Spleen (tissue), 11 donors: ENCODE measurements at regions not wholly inside any gene's neighbourhood (a gene's known extent, or its start where the extent isn't known, plus 50 kb on each side); places are given as distances from the start of the nearest gene placed in this dataset.

Experiments used
- DNase-seq: peaks from one replicate; pipeline ENCODE4 v3.0.0-alpha.2; 2020
- H3K27ac ChIP-seq, 8 donors: fragments of 200-600 bp; sonication (generic) in 7 of 8; 1 replicate in 4 of 8; 2 replicates in 4 of 8; pipeline versions ENCODE4 v1.5.0 to v1.8.0; 2016 to 2021; ENCODE audit warnings: inconsistent platforms in 4 of 8, mild to moderate bottlenecking in 4 of 8, moderate library complexity in 1 of 8
- H3K27me3 ChIP-seq, 7 donors: fragments of 200-600 bp; sonication (generic) in 6 of 7; replicated peaks in 1 of 7; 1 replicate in 4 of 7; 2 replicates in 3 of 7; pipeline versions ENCODE4 v1.5.0 to v1.8.0; 2016 to 2021; ENCODE audit warnings: inconsistent platforms in 3 of 7, mild to moderate bottlenecking in 1 of 7
- H3K36me3 ChIP-seq, 6 donors: fragments of 200-600 bp; sonication (generic) in 5 of 6; 1 replicate in 4 of 6; 2 replicates in 2 of 6; pipeline versions ENCODE4 v1.5.0 to v1.8.0; 2016 to 2021; ENCODE audit warnings: inconsistent platforms in 2 of 6
- H3K4me1 ChIP-seq, 6 donors: fragments of 200-600 bp; sonication (generic) in 5 of 6; 1 replicate in 3 of 6; 2 replicates in 3 of 6; pipeline versions ENCODE4 v1.5.0 to v1.8.0; 2016 to 2021; ENCODE audit warnings: inconsistent platforms in 3 of 6
- H3K4me3 ChIP-seq, 8 donors: fragments of 200-600 bp; sonication (generic) in 7 of 8; 1 replicate in 4 of 8; 2 replicates in 4 of 8; pipeline versions ENCODE4 v1.5.0 to v1.8.0; 2016 to 2021; ENCODE audit warnings: inconsistent platforms in 4 of 8, mild to moderate bottlenecking in 4 of 8, moderate library complexity in 2 of 8
- H3K9me3 ChIP-seq, 8 donors: fragments of 200-600 bp; sonication (generic) in 7 of 8; 1 replicate in 4 of 8; 2 replicates in 4 of 8; pipeline versions ENCODE4 v1.5.0 to v1.8.0; 2016 to 2021; ENCODE audit warnings: inconsistent platforms in 4 of 8
- POLR2A ChIP-seq, 3 donors: fragments of 450-650 bp; IDR thresholded peaks; one replicate each; pipeline ENCODE4 v1.5.1; 2017; ENCODE audit warnings: antibody characterized with exemption in 3 of 3, mild to moderate bottlenecking in 1 of 3
- POLR2AphosphoS5 ChIP-seq, 3 donors: sonication (generic); formaldehyde crosslinking; IDR thresholded peaks; one replicate each; pipeline ENCODE4 v1.5.1; 2017; ENCODE audit warnings: antibody characterized with exemption in 3 of 3
- WGBS, 5 donors: extraction: QIAGEN DNeasy Blood & Tissue Kit in 3 of 5; methylation state at CpG; one replicate each; pipeline versions ENCODE4 v1.1.5 to v1.1.7; 2013 to 2018; 5-methylcytosine and 5-hydroxymethylcytosine counted together
- intact Hi-C: fragments of 100-400 bp; cut with DNase I; formaldehyde crosslinking; loops from one replicate; pipeline ENCODE4 v1.15.0; 2023; ENCODE audit warnings: low total_unique reads
- TF ChIP-seq, protein P1 (sequence below), 11 experiments: fragments of 200-600 bp in 7 of 11; fragments of 450-650 bp in 4 of 11; sonication (generic) in 4 of 11; IDR thresholded peaks in 8 of 11; conservative IDR thresholded peaks in 3 of 11; 1 replicate in 7 of 11; 2 replicates in 4 of 11; pipeline versions ENCODE4 v1.4.0 to v1.8.0; 2016 to 2021; ENCODE audit warnings: antibody characterized with exemption in 11 of 11, inconsistent platforms in 4 of 11, mild to moderate bottlenecking in 1 of 11
- donor health status: healthy with polysubstance abuse.
- donor health status: DM: no; HTN: no; CAD: no; lungs with moderate emphysema.
- donor health status: DM: no; HTN: no; CAD: no.
- donor health status: Bipolar disorder and iron deficiency.
- donor health status: healthy.
- donor health status: DM: no; HTN: no; CAD: no.
- donor health status: DM: yes; HTN: yes; CAD: no.

GRCh38 chr18:57856128-57856527, 53.0 kb upstream of the ATP8B1 start:
- Histone ChIP-seq H3K27ac (no peak overlapping the region), H3K27me3 (no peaks in the 10 kb centered on the region), H3K4me3 (no peak overlapping the region), H3K4me1 (no peaks in the 10 kb centered on the region), H3K36me3 (no peaks in the 10 kb centered on the region), H3K9me3 (peaks cover 0 to 3% (median 0%) of the 10 kb centered on the region in 8 donors)
- intact Hi-C loops: no loop called here
- DNase-seq: no peak
- WGBS, 5 donors: 69 to 85% (median 84%) methylated on average over 3 of the region's 3 CpGs
- TF ChIP-seq POLR2A (IDR thresholded peaks at IDR 0.05) (no peak), POLR2AphosphoS5 (IDR thresholded peaks at IDR 0.05) (no peak)
- TF ChIP-seq, protein P1, sequence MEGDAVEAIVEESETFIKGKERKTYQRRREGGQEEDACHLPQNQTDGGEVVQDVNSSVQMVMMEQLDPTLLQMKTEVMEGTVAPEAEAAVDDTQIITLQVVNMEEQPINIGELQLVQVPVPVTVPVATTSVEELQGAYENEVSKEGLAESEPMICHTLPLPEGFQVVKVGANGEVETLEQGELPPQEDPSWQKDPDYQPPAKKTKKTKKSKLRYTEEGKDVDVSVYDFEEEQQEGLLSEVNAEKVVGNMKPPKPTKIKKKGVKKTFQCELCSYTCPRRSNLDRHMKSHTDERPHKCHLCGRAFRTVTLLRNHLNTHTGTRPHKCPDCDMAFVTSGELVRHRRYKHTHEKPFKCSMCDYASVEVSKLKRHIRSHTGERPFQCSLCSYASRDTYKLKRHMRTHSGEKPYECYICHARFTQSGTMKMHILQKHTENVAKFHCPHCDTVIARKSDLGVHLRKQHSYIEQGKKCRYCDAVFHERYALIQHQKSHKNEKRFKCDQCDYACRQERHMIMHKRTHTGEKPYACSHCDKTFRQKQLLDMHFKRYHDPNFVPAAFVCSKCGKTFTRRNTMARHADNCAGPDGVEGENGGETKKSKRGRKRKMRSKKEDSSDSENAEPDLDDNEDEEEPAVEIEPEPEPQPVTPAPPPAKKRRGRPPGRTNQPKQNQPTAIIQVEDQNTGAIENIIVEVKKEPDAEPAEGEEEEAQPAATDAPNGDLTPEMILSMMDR (IDR thresholded peaks at IDR 0.05 in 8 of 11, conservative IDR thresholded peaks at IDR 0.05 in 3 of 11): no peak

- Histone ChIP-seq H3K36me3 (no peaks in the 10 kb centered on the region), H3K27ac (no peak overlapping the region), H3K4me1 (no peaks in the 10 kb centered on the region), H3K4me3 (no peak overlapping the region), H3K27me3 (no peaks in the 10 kb centered on the region), H3K9me3 (peaks cover 0 to 3% (median 0%) of the 10 kb centered on the region in 8 donors)
- DNase-seq: no peak
- 92 to 97% (median 94%) methylated on average over 2 of the region's 2 CpGs for whole genome bisulfite sequencing, 5 donors
- TF ChIP-seq POLR2AphosphoS5 (IDR thresholded peaks at IDR 0.05) (no peak), POLR2A (IDR thresholded peaks at IDR 0.05) (no peak)
- TF ChIP-seq, protein P1 (IDR thresholded peaks at IDR 0.05 in 8 of 11, conservative IDR thresholded peaks at IDR 0.05 in 3 of 11): no peak
- intact Hi-C loops: no loop called here
Observed at GRCh38 chr18:57855551-57855950, 52.4 kb upstream of the ATP8B1 start.

GRCh38 chr18:57854726-57855125, 51.6 kb upstream of the ATP8B1 start:
- H3K27ac ChIP-seq: no peak overlapping the region
- no peaks in the 10 kb centered on the region for H3K36me3 ChIP-seq
- WGBS, 5 donors: 72 to 86% (median 79%) methylated on average over 3 of the region's 3 CpGs
- H3K4me3 ChIP-seq: no peak overlapping the region
- no peak for TF ChIP-seq POLR2AphosphoS5 (IDR thresholded peaks at IDR 0.05)
- TF ChIP-seq POLR2A (IDR thresholded peaks at IDR 0.05): no peak
- TF ChIP-seq, protein P1 (IDR thresholded peaks at IDR 0.05 in 8 of 11, conservative IDR thresholded peaks at IDR 0.05 in 3 of 11): no peak
- no peak for DNase-seq
- H3K4me1 ChIP-seq: no peaks in the 10 kb centered on the region
- peaks cover 0 to 5% (median 0%) of the 10 kb centered on the region in 8 donors for H3K9me3 ChIP-seq
- H3K27me3 ChIP-seq: no peaks in the 10 kb centered on the region
- intact Hi-C loops: no loop called here

DNA sequence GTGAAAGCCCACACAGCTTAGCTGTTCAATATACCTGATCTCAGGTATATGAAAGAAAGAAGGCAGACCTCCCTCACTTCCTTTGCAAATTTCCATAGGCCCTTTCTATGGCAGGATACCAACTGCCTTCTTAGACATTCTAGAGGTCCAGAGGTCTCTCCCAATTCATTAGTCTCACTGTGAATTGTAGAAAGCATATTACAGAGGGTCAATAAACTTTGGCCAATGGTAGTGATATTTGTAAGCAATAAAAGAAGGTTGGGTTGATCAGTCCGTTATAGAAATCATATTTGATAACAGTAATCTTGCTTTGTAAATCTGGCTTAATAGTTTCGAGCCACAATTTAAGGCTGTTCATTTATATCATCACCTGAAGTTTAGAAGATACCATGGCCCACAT, 50.7 kb upstream of the ATP8B1 start:
- TF ChIP-seq, protein P1 (IDR thresholded peaks at IDR 0.05 in 8 of 11, conservative IDR thresholded peaks at IDR 0.05 in 3 of 11): no peak
- TF ChIP-seq POLR2AphosphoS5 (IDR thresholded peaks at IDR 0.05): no peak
- TF ChIP-seq POLR2A (IDR thresholded peaks at IDR 0.05): no peak
- Histone ChIP-seq H3K9me3 (peaks cover 0 to 5% (median 0%) of the 10 kb centered on the region in 8 donors), H3K4me1 (no peaks in the 10 kb centered on the region), H3K36me3 (no peaks in the 10 kb centered on the region), H3K27me3 (no peaks in the 10 kb centered on the region), H3K4me3 (no peak overlapping the region), H3K27ac (no peak overlapping the region)
- intact Hi-C loops: no loop called here
- DNase-seq: no peak
- WGBS, 5 donors: 85 to 98% (median 93%) methylated on average over 2 of the region's 2 CpGs
